DLD1 (cell line): ENCODE measurements at regions not wholly inside any gene's neighbourhood (a gene's known extent, or its start where the extent isn't known, plus 50 kb on each side); places are given as distances from the start of the nearest gene placed in this dataset.
"Not testable (repeated sequence)": the region's sequence is repeated elsewhere in the genome, so short reads cannot be mapped to it uniquely, and the experiment has no call there.

ENCODE experiments used
- in situ Hi-C: cut with HindIII; loops from 2 replicates; pipeline ENCODE4 v1.10.0; 2017; ENCODE audit warnings: low sequenced_read_pairs

DNA sequence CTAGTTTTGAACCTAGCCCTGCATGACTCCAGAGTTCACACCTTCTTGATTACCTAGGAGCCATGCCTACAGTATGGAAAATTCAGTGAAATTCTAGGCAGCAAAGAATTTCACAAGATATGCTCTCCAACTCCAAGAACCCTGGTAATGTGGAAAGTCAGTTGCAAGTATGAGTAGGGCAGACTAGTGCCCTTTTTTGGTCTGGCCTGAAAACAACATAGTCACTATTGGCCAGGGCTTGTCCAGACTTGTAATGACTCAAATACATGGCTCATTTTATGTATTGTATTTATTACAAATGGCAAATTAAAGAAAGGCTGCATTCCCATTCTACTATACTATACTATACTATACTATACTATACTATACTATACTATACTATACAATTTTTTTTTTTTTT, 160.4 kb downstream of the ESM1 start:
- in situ Hi-C loops = no loop called here

DNA sequence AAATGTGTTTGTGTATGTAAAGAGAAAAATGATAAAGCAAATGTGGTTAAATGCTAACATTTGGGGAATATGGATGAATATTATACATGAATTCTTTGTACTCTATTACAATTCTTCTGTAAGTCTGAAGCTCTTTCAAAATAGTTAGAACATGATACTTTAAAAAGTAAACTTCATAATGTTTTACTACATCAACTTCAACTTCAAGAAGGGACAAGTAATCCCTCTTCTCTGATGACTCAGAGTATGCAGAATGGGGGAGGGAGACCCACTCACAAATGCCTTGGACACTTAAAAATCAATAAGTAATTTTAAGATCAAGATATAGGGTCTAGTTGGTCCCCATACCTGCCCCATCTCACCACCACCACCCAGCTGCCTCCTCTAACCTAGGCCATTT, 162.4 kb downstream of the ESM1 start:
- in situ Hi-C loops = loop anchor here (25.0 kb wide), 1 partner anchor 111 kb away; no protein-coding TSS in a partner anchor

DNA sequence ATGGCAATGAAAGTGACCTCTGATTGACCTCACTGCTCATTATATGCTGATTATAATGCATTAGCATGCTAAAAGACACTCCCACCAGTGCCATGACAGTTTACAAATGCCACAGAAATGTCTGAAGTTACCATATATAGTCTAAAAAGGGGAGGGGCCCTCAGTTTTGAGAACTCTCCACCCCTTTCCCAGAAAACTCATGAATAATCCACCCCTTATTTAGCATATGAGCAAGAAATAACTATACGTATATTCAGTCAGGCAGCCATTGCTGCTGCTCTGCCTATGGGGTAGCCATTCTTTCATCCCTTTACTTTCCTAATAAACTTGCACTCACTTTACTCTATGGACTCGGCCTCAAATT, 163.1 kb downstream of the ESM1 start:
- in situ Hi-C loops = loop anchor here (25.0 kb wide), 1 partner anchor 110 kb away; no protein-coding TSS in a partner anchor

- in situ Hi-C loops = loop anchor here (25.0 kb wide), 1 partner anchor 109 kb away; no protein-coding TSS in a partner anchor
These were observed 163.7 kb downstream of the ESM1 start for GRCh38 chr5:54821445-54822323.

DNA sequence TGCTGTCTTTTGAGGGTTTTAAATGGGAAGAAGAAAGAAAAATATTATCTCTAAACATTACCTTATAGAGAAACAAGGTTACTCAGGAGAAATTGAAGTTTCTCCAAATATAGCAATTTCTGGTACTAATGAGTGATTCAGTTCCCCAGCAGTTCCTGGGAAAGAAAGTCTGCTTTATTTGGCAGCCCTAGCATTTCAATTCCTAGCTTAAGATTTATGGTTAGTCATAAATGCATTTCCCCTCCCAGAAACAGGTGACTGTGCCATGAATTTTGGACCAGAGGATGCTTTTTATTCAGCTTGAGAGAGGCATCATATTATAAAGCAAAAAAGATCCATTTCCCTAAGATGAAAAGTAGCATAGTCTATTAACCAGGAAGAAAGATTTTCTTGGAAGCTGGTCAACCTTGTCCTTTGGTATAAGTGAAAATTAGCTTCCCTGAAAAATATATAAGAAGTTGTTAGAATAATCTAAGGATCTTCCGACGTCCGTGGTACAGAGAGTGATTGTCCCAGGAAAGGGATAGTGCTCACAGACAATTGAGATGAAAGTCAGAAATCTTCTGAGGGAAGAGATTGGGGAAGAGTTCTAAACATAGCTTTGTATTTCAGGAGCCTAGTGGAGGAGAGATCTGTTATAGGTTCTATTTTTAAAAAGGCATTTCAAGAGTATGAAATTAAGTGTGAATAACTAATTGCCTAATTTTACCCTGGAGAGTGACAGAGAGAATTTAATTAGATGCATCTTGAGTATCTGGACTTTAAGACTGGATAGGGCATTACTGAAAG, 164.9 kb downstream of the ESM1 start:
- in situ Hi-C loops = loop anchor here (25.0 kb wide), 1 partner anchor 108 kb away; no protein-coding TSS in a partner anchor

GRCh38 chr5:54807421-54807820, 178.0 kb downstream of the ESM1 start:
- in situ Hi-C loops = loop anchor here (25.0 kb wide), 1 partner anchor 95 kb away; no protein-coding TSS in a partner anchor

GRCh38 chr5:54804521-54804920, 180.9 kb downstream of the ESM1 start:
- in situ Hi-C loops = loop anchor here (25.0 kb wide), 1 partner anchor 92 kb away; no protein-coding TSS in a partner anchor

DNA sequence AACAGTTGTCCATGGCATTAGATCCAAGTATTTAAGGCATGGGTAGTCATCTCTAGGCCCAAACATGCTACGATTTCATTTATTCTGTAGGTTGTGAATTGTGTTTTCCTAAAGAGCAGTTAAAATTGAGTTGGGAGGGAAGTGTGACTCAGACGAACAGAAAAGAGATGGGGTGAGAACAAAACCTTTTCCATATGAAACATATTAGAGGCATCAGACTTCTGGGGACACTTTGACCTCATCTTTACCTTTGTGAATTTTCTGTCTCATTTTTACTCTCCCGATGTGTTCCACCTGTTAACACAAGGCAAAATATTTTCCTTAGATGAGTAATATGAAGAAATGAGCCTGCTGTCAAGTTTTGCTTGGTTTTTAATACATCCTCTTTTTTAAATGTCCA, 181.3 kb downstream of the ESM1 start:
- in situ Hi-C loops = loop anchor here (25.0 kb wide), 1 partner anchor 92 kb away; no protein-coding TSS in a partner anchor

- in situ Hi-C loops = loop anchor here (25.0 kb wide), 1 partner anchor 91 kb away; no protein-coding TSS in a partner anchor
These were observed 181.9 kb downstream of the ESM1 start for GRCh38 chr5:54803471-54804011.

DNA sequence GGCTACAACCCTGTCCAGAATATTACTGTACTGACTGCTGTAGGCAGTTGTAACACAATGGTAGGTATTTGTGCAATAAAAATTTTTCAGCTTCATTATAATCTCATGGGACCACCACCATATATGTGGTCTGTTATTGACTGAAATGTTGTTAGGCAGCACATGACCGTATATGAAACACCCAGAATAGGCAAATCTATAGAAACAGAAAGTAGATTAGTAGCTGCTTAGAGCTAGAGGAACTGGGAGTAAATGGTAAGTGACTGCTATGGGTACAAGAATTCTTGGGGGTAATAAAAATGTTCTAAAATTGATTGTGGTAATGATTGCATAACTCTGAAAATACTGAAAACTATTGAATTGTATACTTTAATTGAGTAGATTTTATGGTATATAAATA, 185.7 kb downstream of the ESM1 start:
- in situ Hi-C loops = loop anchor here (25.0 kb wide), 1 partner anchor 87 kb away; no protein-coding TSS in a partner anchor

DNA sequence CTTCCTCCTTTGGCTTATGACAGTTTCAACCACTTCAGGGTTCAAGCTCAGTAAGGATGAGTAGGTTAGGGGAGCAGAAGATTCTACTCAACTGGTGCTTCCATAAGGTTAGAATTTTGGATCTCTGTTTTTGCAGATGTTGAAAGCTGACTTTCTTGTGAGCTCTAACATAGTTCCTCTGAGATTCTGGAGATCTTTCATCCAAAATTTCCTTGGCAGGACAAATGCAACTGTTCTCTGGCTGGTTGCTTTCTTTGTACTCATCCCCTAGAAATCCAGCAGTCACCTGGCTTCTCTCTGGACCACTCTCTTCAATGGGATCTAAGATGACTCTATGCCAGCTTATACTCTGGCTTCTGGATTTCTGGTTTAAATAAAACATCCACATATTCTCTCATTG, 189.6 kb downstream of the ESM1 start:
- in situ Hi-C loops = no loop called here

DNA sequence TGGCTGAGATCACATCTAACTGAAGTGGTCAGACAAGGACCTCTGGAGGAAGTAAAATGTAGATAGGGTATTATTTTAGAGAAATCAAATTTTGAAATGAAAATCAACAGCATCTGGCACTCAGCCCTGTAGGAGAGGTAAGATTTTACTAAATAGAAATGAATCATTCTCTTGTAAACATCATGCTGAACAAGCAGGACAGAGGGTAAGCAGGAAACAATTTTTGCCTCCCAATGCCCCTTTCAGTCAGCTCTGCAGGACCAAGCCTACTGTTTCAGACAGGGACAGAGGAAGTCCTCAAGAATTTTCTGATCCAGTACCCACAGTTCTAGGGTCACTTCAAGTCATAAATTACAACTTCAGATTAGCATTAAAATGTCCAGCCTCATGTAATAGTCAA, 190.1 kb downstream of the ESM1 start:
- in situ Hi-C loops = no loop called here

- in situ Hi-C loops = no loop called here
These were observed 191.0 kb downstream of the ESM1 start for GRCh38 chr5:54794135-54794975.

DNA sequence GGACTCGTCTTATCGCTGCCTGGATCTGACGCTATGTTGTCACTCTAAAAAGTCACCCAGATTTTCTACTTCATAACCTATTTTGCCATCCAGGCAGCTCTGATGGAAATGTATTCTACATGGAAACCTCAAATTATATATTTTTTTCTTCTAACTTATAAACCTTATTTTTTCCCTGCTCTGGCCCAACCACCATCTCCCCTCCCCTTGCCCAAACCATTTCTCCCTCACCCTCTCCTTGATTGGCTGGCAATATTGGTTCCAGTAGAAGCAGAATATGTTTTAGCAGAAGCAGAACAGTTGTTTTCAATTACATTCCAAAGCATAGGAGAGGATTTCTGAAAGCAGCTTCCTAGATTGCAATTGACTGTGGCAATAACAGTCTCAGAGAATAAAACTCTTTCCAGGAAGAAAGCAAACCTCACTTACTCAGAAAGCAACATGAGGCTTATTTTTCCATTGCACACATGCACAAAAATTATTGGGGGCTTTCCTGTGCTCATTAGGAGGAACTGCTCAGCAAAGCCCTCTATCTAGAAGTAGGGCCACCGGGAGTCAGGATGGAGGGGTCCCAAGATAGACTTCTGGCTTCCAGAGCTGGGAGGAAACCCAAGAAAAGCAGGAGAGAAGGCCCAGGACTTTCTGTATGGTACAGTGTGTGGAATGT, 191.8 kb downstream of the ESM1 start:
- in situ Hi-C loops = no loop called here

DNA sequence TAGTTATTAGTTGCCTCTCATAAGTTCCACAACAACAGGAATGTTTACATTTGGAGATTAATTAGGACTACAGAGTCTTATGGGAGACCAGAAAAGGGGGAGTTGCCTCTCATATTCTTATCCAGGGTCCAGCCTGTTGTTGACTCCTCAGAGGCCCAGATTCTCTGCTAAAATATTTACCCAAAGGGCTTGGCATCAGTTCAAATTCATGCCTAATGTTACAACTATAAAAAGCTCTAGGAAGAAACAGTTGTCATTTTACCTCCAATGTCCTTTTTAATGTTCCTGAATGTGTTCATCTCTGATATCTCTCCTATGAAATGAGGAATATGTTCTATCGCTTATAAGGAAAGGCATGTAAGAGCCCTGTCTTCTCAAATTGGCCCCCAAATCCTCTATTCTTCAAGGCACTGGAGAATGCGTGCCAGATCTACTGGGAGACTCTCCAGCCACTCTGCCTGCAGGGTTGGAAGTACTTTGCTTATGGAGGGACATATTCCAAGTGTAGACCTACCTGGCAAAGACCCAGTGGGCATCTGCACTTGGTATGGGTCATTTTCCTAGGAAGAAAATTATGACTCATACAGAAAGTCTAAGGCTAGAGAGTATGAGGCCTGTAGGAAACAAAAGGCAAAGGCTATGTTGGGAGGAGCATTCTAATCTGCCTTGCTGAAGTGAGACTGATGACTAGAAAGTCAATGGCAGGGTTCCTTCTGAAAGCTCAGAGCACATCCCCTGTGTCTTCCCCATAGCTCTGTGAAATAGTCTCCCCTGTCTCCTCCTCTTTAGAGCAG, 192.6 kb downstream of the ESM1 start:
- in situ Hi-C loops = no loop called here

DNA sequence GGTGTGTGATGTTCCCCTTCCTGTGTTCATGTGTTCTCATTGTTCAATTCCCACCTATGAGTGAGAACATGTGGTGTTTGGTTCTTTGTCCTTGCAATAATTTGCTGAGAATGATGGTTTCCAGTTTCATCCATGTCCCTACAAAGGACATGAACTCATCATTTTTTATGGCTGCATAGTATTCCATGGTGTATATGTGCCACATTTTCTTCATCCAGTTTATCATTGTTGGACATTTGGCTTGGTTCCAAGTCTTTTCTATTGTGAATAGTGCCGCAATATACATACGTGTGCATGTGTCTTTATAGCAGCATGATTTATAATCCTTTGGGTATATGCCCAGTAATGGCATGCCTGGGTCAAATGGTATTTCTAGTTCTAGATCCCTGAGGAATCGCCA, 197.5 kb downstream of the ESM1 start:
- in situ Hi-C loops = not testable (repeated sequence)

DNA sequence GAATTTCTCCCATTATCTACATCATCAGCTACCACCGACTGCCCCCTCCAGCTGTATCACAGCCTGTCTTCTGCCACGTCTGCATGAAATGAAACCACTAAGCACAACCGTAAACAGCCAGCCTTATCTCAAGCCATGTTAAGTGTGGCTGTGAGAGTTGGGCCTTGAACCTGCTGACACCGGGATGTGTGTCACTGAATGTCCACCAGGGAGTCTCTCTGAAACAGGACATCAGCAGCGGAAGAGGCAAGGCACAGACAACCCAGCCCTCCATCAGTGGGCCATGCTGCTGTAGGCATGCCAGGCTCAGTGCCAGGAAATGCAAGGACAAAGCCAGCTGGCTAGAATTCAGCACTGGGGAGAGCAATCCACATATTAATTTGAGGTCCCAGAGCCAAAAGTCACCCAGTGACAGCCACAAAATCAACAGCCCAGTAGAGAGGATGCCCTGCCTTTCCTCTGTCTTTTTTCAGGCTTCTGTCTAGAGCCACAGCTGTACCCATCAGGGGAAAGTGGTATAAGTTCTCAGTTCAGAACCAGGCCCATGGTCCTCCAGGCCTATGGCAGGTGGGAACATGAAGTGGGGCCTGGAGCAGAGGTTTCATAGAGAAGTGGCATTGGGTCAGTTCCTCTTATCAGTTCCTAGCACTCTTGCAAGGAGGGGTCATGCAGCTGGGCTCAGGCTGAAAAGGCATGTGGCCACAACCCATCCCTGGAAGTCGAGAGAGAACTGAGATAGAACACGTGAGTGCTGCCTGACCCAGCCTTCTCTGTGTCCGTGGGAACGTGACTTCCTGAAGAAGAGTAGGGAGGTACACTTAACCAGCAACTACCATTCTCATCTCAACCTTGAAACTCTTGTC, 199.4 kb downstream of the ESM1 start:
- in situ Hi-C loops = no loop called here

- in situ Hi-C loops = no loop called here
These were observed 206.6 kb downstream of the ESM1 start for GRCh38 chr5:54778783-54779182.
